H1 (cell line): ENCODE measurements at regions not wholly inside any gene's neighbourhood (a gene's known extent, or its start where the extent isn't known, plus 50 kb on each side); places are given as distances from the start of the nearest gene placed in this dataset.

Source experiments
- KDM1A ChIP-seq: fragments of 200-600, 300-600 bp; sonication (generic); IDR thresholded peaks from 2 replicates; pipeline ENCODE4 v1.7.1; 2016; ENCODE audit warnings: mild to moderate bottlenecking, low read length, borderline replicate concordance
- RNF2 ChIP-seq: fragments of 200-900, 300-1000 bp; sonication (generic); IDR thresholded peaks from 2 replicates; pipeline ENCODE4 v1.7.1; 2016; ENCODE audit warnings: borderline replicate concordance, low read depth, mild to moderate bottlenecking, antibody characterized with exemption, low read length; ENCODE audit not compliant: poor library complexity, severe bottlenecking; ENCODE audit errors: missing control alignments
- TF ChIP-seq, protein P1 (sequence below), 3 experiments: IDR thresholded peaks; 1 replicate in 2 of 3; 2 replicates in 1 of 3; pipeline versions ENCODE4 v1.5.1 to v1.6.1; 2011; ENCODE audit warnings: low read length in 3 of 3, mild to moderate bottlenecking in 3 of 3, inconsistent platforms in 2 of 3, low read depth in 1 of 3, moderate library complexity in 1 of 3; ENCODE audit not compliant: insufficient read depth in 1 of 3; ENCODE audit errors: control extremely low read depth in 1 of 3
- TF ChIP-seq, protein P2 (sequence below): IDR thresholded peaks from 2 replicates; pipeline ENCODE4 v1.6.1; 2011; ENCODE audit warnings: low read depth, mild to moderate bottlenecking, low read length; ENCODE audit not compliant: insufficient read depth

DNA sequence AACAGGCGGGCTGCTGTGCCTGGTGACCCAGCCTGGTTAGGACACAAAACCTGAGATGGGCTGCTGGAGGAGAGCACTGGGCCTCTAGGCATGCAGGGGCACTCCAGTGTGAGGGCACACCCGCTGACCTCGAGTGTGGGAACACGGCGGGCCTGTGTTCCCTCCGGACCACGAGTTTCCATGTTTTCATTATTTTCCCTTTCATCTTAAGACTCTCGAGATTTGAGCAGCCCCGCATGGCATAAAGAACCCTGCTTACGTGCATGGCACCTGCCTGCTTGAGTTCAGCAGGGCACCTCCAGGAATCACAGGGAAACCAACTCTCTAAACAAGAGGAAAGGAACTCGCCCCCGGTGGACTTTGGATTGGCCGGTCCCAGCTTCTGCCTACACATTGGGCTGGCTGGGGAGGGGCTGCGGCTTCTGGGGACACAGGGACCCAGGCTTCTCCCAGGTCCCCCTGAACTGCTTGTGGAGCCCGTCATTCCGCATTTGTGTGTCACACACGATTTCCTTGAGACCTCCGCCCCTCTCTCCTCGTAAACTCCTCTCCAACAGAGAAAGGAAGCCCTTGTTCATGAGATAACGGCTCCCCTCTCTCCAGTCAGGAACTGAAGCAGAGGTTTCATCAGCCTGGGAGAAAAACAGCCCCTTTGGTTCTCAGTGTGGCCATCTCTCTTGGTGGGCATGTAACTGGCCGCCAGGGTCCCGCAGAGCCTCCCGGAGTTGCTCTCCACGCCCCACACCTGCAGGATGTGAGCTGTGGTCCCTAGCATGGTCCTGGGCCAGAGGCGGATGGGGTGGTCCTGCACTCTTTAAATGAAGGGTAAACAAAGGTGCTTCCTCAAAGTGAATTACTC lies 181.8 kb downstream of the TTLL2 start (continued):
- TF ChIP-seq, protein P1, sequence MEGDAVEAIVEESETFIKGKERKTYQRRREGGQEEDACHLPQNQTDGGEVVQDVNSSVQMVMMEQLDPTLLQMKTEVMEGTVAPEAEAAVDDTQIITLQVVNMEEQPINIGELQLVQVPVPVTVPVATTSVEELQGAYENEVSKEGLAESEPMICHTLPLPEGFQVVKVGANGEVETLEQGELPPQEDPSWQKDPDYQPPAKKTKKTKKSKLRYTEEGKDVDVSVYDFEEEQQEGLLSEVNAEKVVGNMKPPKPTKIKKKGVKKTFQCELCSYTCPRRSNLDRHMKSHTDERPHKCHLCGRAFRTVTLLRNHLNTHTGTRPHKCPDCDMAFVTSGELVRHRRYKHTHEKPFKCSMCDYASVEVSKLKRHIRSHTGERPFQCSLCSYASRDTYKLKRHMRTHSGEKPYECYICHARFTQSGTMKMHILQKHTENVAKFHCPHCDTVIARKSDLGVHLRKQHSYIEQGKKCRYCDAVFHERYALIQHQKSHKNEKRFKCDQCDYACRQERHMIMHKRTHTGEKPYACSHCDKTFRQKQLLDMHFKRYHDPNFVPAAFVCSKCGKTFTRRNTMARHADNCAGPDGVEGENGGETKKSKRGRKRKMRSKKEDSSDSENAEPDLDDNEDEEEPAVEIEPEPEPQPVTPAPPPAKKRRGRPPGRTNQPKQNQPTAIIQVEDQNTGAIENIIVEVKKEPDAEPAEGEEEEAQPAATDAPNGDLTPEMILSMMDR (IDR thresholded peaks at IDR 0.05; ENCODE audit: control extremely low read depth in 1 of 3, insufficient read depth in 1 of 3, low read depth in 1 of 3, low read length in 3 of 3): no peak
- TF ChIP-seq, protein P2, sequence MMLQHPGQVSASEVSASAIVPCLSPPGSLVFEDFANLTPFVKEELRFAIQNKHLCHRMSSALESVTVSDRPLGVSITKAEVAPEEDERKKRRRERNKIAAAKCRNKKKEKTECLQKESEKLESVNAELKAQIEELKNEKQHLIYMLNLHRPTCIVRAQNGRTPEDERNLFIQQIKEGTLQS: no peak
- TF ChIP-seq RNF2 (no peak), KDM1A (no peak)
- TF ChIP-seq, all 59 proteins: peak for 0
